ENCODE measurements at regions not wholly inside any gene's neighbourhood (a gene's known extent, or its start where the extent isn't known, plus 50 kb on each side); places are given as distances from the start of the nearest gene placed in this dataset.

- TF ChIP-seq ESRRG (CRISPR knock-in tag; IDR thresholded peaks at IDR 0.05) (no peak), TSHZ2 (CRISPR knock-in tag; IDR thresholded peaks at IDR 0.05) (no peak), SNAI2 (CRISPR knock-in tag; IDR thresholded peaks at IDR 0.05) (no peak), TCF4 (CRISPR knock-in tag; IDR thresholded peaks at IDR 0.05; ENCODE audit: borderline replicate concordance) (no peak), GLIS3 (CRISPR knock-in tag; IDR thresholded peaks at IDR 0.05) (no peak), ISL1 (CRISPR knock-in tag; IDR thresholded peaks at IDR 0.05) (no peak), ZC3H10 (CRISPR knock-in tag; IDR thresholded peaks at IDR 0.05) (no peak), ZNF8 (CRISPR knock-in tag; IDR thresholded peaks at IDR 0.05) (no peak), CSRNP3 (CRISPR knock-in tag; IDR thresholded peaks at IDR 0.05) (no peak), ZFP3 (CRISPR knock-in tag; IDR thresholded peaks at IDR 0.05) (no peak), TOX (CRISPR knock-in tag; IDR thresholded peaks at IDR 0.05; ENCODE audit: borderline replicate concordance) (no peak), ZNF565 (CRISPR knock-in tag; conservative IDR thresholded peaks at IDR 0.05; ENCODE audit: low read depth) (no peak), CSDC2 (CRISPR knock-in tag; IDR thresholded peaks at IDR 0.05) (no peak), PATZ1 (CRISPR knock-in tag; IDR thresholded peaks at IDR 0.05; ENCODE audit: borderline replicate concordance) (no peak), CREB5 (CRISPR knock-in tag; IDR thresholded peaks at IDR 0.05; ENCODE audit: low read depth) (no peak), BACH2 (CRISPR knock-in tag; IDR thresholded peaks at IDR 0.05; ENCODE audit: borderline replicate concordance) (no peak), ZFP30 (CRISPR knock-in tag; IDR thresholded peaks at IDR 0.05) (no peak), PPARA (CRISPR knock-in tag; IDR thresholded peaks at IDR 0.05; ENCODE audit: borderline replicate concordance) (no peak)
- ATAC-seq, result no peak
These were observed 317.8 kb downstream of the MIAT start for GRCh38 chr22:26974914-26975803.

- ATAC-seq, result no peak
- TF ChIP-seq ZFP30 (CRISPR knock-in tag; IDR thresholded peaks at IDR 0.05), result no peak
- TF ChIP-seq ZC3H10 (CRISPR knock-in tag; IDR thresholded peaks at IDR 0.05), result no peak
- TF ChIP-seq ARNTL (CRISPR knock-in tag; IDR thresholded peaks at IDR 0.05; ENCODE audit: borderline replicate concordance, low read depth), result no peak
- no peak for TF ChIP-seq ESRRG (CRISPR knock-in tag; IDR thresholded peaks at IDR 0.05)
- no peak for TF ChIP-seq RARB (CRISPR knock-in tag; IDR thresholded peaks at IDR 0.05)
- no peak for TF ChIP-seq PPARA (CRISPR knock-in tag; IDR thresholded peaks at IDR 0.05; ENCODE audit: borderline replicate concordance)
- no peak for TF ChIP-seq ISL1 (CRISPR knock-in tag; IDR thresholded peaks at IDR 0.05)
- no peak for TF ChIP-seq CSDC2 (CRISPR knock-in tag; IDR thresholded peaks at IDR 0.05)
- no peak for TF ChIP-seq TOX (CRISPR knock-in tag; IDR thresholded peaks at IDR 0.05; ENCODE audit: borderline replicate concordance)
- no peak for TF ChIP-seq TSHZ2 (CRISPR knock-in tag; IDR thresholded peaks at IDR 0.05)
These were observed 318.5 kb downstream of the MIAT start for GRCh38 chr22:26975865-26976264.
